Lower lobe of right lung (tissue), 2 donors: ENCODE measurements at regions not wholly inside any gene's neighbourhood (a gene's known extent, or its start where the extent isn't known, plus 50 kb on each side); places are given as distances from the start of the nearest gene placed in this dataset.
A peak's percentile ranks its signal among the peaks of the same experiment; 100 is the strongest.

ENCODE experiments used
- ATAC-seq, 2 donors: fragments of 200-7000 bp; cut with Tn5 transposase; one replicate each; pipeline ENCODE4 v1.9.1; 2020 to 2022; ENCODE audit warnings: mild to moderate bottlenecking in 2 of 2, moderate library complexity in 2 of 2
- DNase-seq: peaks from one replicate; pipeline ENCODE4 v3.0.0-alpha.2; 2020
- H3K27ac ChIP-seq: fragments of 200-600 bp; one replicate; pipeline ENCODE4 v1.8.0; 2022
- H3K27me3 ChIP-seq: fragments of 200-600 bp; one replicate; pipeline ENCODE4 v1.8.0; 2022; ENCODE audit warnings: low read depth
- H3K36me3 ChIP-seq: fragments of 200-600 bp; one replicate; pipeline ENCODE4 v1.8.0; 2022; ENCODE audit warnings: mild to moderate bottlenecking
- H3K4me1 ChIP-seq: fragments of 200-600 bp; one replicate; pipeline ENCODE4 v1.8.0; 2022
- H3K4me3 ChIP-seq: fragments of 200-600 bp; one replicate; pipeline ENCODE4 v1.8.0; 2022; ENCODE audit warnings: mild to moderate bottlenecking
- H3K9me3 ChIP-seq: fragments of 200-600 bp; one replicate; pipeline ENCODE4 v1.8.0; 2022
- CTCF ChIP-seq: fragments of 200-600 bp; IDR thresholded peaks from one replicate; pipeline ENCODE4 v1.8.0; 2022; ENCODE audit warnings: antibody characterized with exemption, mild to moderate bottlenecking
- intact Hi-C: fragments of 100-400 bp; cut with DNase I; formaldehyde crosslinking; loops from one replicate; pipeline ENCODE4 v1.11.0; 2022
- donor health status: DM: no; HTN: yes; CAD: no; lungs with severe emphysema.

GRCh38 chr12:13288501-13288900 lies 92.0 kb downstream of the EMP1 start:
- no peak for TF ChIP-seq CTCF
- Histone ChIP-seq H3K4me3 (no peak overlapping the region), H3K4me1 (no peaks in the 10 kb centered on the region), H3K9me3 (no peaks in the 10 kb centered on the region), H3K36me3 (no peaks in the 10 kb centered on the region), H3K27ac (no peak overlapping the region), H3K27me3 (peaks cover 5% of the 10 kb centered on the region)
- ATAC-seq: no peak
- DNase-seq: no peak
- intact Hi-C loops: no loop called here

GRCh38 chr12:13283867-13284266 lies 87.3 kb downstream of the EMP1 start:
- H3K4me3 ChIP-seq: no peak overlapping the region
- intact Hi-C loops: no loop called here
- H3K27me3 ChIP-seq: peaks cover 5% of the 10 kb centered on the region
- ATAC-seq (no peak), DNase-seq (no peak)
- no peaks in the 10 kb centered on the region for H3K4me1 ChIP-seq
- H3K27ac ChIP-seq: no peak overlapping the region
- no peak for TF ChIP-seq CTCF
- H3K36me3 ChIP-seq: no peaks in the 10 kb centered on the region
- no peaks in the 10 kb centered on the region for H3K9me3 ChIP-seq

GRCh38 chr12:13282861-13283260 lies 86.3 kb downstream of the EMP1 start:
- Histone ChIP-seq H3K27me3 (peaks cover 7% of the 10 kb centered on the region), H3K36me3 (no peaks in the 10 kb centered on the region), H3K27ac (no peak overlapping the region), H3K4me3 (no peak overlapping the region), H3K4me1 (peaks cover 6% of the 10 kb centered on the region), H3K9me3 (no peaks in the 10 kb centered on the region)
- DNase-seq (no peak), ATAC-seq (no peak)
- TF ChIP-seq CTCF: no peak
- intact Hi-C loops: no loop called here

- H3K4me1 ChIP-seq: peaks cover 9% of the 10 kb centered on the region
- ATAC-seq (peak; percentile 91 to 95), DNase-seq (peak; percentile 78)
- H3K27me3 ChIP-seq: peaks cover 12% of the 10 kb centered on the region
- no peaks in the 10 kb centered on the region for H3K36me3 ChIP-seq
- TF ChIP-seq CTCF: peak; percentile 98
- no peak overlapping the region for H3K4me3 ChIP-seq
- intact Hi-C loops: no loop called here
- no peak overlapping the region for H3K27ac ChIP-seq
- H3K9me3 ChIP-seq: no peaks in the 10 kb centered on the region
Measured at GRCh38 chr12:13278249-13278787, 81.8 kb downstream of the EMP1 start.

GRCh38 chr12:13277293-13277692 lies 80.8 kb downstream of the EMP1 start:
- H3K4me3 ChIP-seq: no peak overlapping the region
- no peak for TF ChIP-seq CTCF
- H3K4me1 ChIP-seq: peaks cover 9% of the 10 kb centered on the region
- DNase-seq (no peak), ATAC-seq (no peak)
- H3K9me3 ChIP-seq: no peaks in the 10 kb centered on the region
- intact Hi-C loops: no loop called here
- H3K27ac ChIP-seq: no peak overlapping the region
- no peaks in the 10 kb centered on the region for H3K36me3 ChIP-seq
- peaks cover 12% of the 10 kb centered on the region for H3K27me3 ChIP-seq
